ENCODE measurements at regions not wholly inside any gene's neighbourhood (a gene's known extent, or its start where the extent isn't known, plus 50 kb on each side); places are given as distances from the start of the nearest gene placed in this dataset.

DNA sequence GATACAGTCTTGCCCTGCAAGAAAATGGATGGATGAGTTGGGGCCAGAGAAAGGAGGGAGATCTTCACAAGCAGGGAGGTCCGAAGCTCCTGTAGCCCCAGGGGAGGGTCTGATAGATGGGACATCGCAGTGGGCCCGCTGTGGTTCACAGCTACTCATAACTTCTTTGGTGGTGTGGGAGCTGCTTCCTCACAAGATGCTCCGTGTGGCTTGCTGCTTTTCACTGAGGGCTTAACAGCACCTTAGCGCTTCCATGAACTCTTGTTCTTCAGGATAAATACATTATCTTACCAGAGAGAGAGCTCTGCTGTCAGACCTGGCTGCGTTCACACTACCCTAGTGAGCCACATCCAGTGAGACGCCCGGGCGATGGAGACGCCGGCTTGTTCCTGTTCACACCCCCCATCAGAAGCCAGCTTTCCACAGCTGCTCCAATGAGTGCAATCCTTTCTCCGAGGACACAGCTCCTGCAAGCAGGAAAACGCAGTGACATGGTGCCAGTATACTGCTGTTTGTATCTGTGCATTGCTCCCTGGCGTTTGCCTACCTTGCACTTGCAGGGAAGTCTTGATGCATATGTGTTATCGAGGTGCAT, 599.8 kb downstream of the AJAP1 start:
- H3K36me3 Mint-ChIP-seq (ENCODE audit: low read depth): no peaks in the 10 kb centered on the region
- H3K4me3 Mint-ChIP-seq: no peak overlapping the region
- no peak overlapping the region for H3K27ac Mint-ChIP-seq
- DNase-seq (ENCODE audit: low spot score): no peak
- no peaks in the 10 kb centered on the region for H3K4me1 Mint-ChIP-seq (ENCODE audit: low read depth)
- no peaks in the 10 kb centered on the region for H3K27me3 Mint-ChIP-seq (ENCODE audit: insufficient read depth)
- peaks cover 8% of the 10 kb centered on the region for H3K9me3 Mint-ChIP-seq
- intact Hi-C loops (cut with micrococcal nuclease): no loop called here

DNA sequence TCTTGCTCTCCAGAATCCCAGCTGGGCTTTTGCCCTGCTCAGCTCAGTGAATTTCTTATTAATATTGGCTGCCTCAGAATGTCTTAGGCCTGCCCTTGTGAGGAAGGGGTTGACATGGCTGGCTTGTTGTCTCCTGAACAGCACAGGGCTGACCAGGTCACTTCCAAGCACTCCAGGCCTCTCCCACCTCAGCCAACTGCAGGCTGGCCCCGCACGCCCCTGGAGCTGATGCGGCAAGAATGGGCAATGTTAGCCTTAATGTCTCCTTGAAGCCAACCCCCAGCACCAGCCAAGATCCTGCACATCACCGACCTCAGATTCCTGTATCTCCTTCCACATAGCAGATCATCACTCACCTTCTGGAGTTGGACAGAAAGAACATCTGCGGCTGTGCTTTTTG, 598.6 kb downstream of the AJAP1 start:
- Mint-ChIP-seq H3K27ac (no peak overlapping the region), H3K4me1 (ENCODE audit: low read depth) (no peaks in the 10 kb centered on the region), H3K9me3 (no peaks in the 10 kb centered on the region), H3K27me3 (ENCODE audit: insufficient read depth) (no peaks in the 10 kb centered on the region), H3K4me3 (no peak overlapping the region), H3K36me3 (ENCODE audit: low read depth) (no peaks in the 10 kb centered on the region)
- no peak for DNase-seq (ENCODE audit: low spot score)
- intact Hi-C loops (cut with micrococcal nuclease): no loop called here

GRCh38 chr1:5250336-5250735, 595.9 kb downstream of the AJAP1 start:
- no peak overlapping the region for H3K27ac Mint-ChIP-seq
- H3K4me3 Mint-ChIP-seq: no peak overlapping the region
- H3K36me3 Mint-ChIP-seq (ENCODE audit: low read depth): no peaks in the 10 kb centered on the region
- no peaks in the 10 kb centered on the region for H3K4me1 Mint-ChIP-seq (ENCODE audit: low read depth)
- no peak for DNase-seq (ENCODE audit: low spot score)
- no peaks in the 10 kb centered on the region for H3K27me3 Mint-ChIP-seq (ENCODE audit: insufficient read depth)
- no peaks in the 10 kb centered on the region for H3K9me3 Mint-ChIP-seq
- intact Hi-C loops (cut with micrococcal nuclease): no loop called here

GRCh38 chr1:5245348-5245747, 590.9 kb downstream of the AJAP1 start:
- Mint-ChIP-seq H3K27ac (no peak overlapping the region), H3K9me3 (no peaks in the 10 kb centered on the region), H3K27me3 (ENCODE audit: insufficient read depth) (peaks cover 2% of the 10 kb centered on the region), H3K4me3 (no peak overlapping the region), H3K4me1 (ENCODE audit: low read depth) (no peaks in the 10 kb centered on the region), H3K36me3 (ENCODE audit: low read depth) (no peaks in the 10 kb centered on the region)
- intact Hi-C loops (cut with micrococcal nuclease): no loop called here
- DNase-seq (ENCODE audit: low spot score): no peak

- no peaks in the 10 kb centered on the region for H3K9me3 Mint-ChIP-seq
- H3K27me3 Mint-ChIP-seq (ENCODE audit: insufficient read depth): peaks cover 2% of the 10 kb centered on the region
- no peaks in the 10 kb centered on the region for H3K4me1 Mint-ChIP-seq (ENCODE audit: low read depth)
- intact Hi-C loops (cut with micrococcal nuclease): no loop called here
- H3K36me3 Mint-ChIP-seq (ENCODE audit: low read depth): no peaks in the 10 kb centered on the region
- no peak overlapping the region for H3K4me3 Mint-ChIP-seq
- DNase-seq (ENCODE audit: low spot score): no peak
- no peak overlapping the region for H3K27ac Mint-ChIP-seq
Observed at GRCh38 chr1:5244631-5245285, 590.3 kb downstream of the AJAP1 start.

DNA sequence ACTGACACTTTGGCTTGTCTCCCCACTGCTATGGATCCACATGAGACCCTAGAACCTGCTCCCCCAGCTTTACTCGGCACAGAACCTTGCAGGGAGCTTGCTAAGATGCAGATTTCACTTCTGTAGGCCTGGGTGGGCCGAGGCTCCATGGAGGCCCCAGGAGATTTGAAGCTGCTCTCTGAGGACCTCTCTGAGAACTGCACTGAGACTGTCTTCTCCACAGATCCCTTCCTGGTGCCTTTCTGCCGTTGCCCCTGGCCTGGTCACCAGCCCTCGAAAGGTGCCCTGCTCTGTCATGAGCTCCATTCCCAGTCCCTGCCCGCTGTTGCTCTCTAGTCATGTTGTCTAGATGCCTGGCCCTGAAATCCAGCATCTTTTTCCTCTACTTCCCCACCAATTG, 588.4 kb downstream of the AJAP1 start:
- no peaks in the 10 kb centered on the region for H3K4me1 Mint-ChIP-seq (ENCODE audit: low read depth)
- H3K9me3 Mint-ChIP-seq: no peaks in the 10 kb centered on the region
- H3K4me3 Mint-ChIP-seq: no peak overlapping the region
- intact Hi-C loops (cut with micrococcal nuclease): no loop called here
- H3K36me3 Mint-ChIP-seq (ENCODE audit: low read depth): no peaks in the 10 kb centered on the region
- H3K27me3 Mint-ChIP-seq (ENCODE audit: insufficient read depth): peaks cover 2% of the 10 kb centered on the region
- H3K27ac Mint-ChIP-seq: no peak overlapping the region
- DNase-seq (ENCODE audit: low spot score): no peak

GRCh38 chr1:5239911-5240310, 585.5 kb downstream of the AJAP1 start:
- H3K27ac Mint-ChIP-seq: no peak overlapping the region
- no peaks in the 10 kb centered on the region for H3K9me3 Mint-ChIP-seq
- H3K36me3 Mint-ChIP-seq (ENCODE audit: low read depth): no peaks in the 10 kb centered on the region
- H3K27me3 Mint-ChIP-seq (ENCODE audit: insufficient read depth): peaks cover 2% of the 10 kb centered on the region
- H3K4me3 Mint-ChIP-seq: no peak overlapping the region
- H3K4me1 Mint-ChIP-seq (ENCODE audit: low read depth): no peaks in the 10 kb centered on the region
- no peak for DNase-seq (ENCODE audit: low spot score)
- intact Hi-C loops (cut with micrococcal nuclease): no loop called here

- Mint-ChIP-seq H3K27ac (no peak overlapping the region), H3K4me1 (ENCODE audit: low read depth) (no peaks in the 10 kb centered on the region), H3K27me3 (ENCODE audit: insufficient read depth) (peaks cover 2% of the 10 kb centered on the region), H3K4me3 (no peak overlapping the region), H3K36me3 (ENCODE audit: low read depth) (no peaks in the 10 kb centered on the region), H3K9me3 (no peaks in the 10 kb centered on the region)
- DNase-seq (ENCODE audit: low spot score): no peak
- intact Hi-C loops (cut with micrococcal nuclease): no loop called here
Observed at GRCh38 chr1:5238351-5239130, 584.1 kb downstream of the AJAP1 start.

GRCh38 chr1:5235355-5235899, 581.0 kb downstream of the AJAP1 start:
- H3K4me1 Mint-ChIP-seq (ENCODE audit: low read depth): no peaks in the 10 kb centered on the region
- DNase-seq (ENCODE audit: low spot score): no peak
- H3K27ac Mint-ChIP-seq: no peak overlapping the region
- H3K36me3 Mint-ChIP-seq (ENCODE audit: low read depth): no peaks in the 10 kb centered on the region
- H3K27me3 Mint-ChIP-seq (ENCODE audit: insufficient read depth): peaks cover 4% of the 10 kb centered on the region
- intact Hi-C loops (cut with micrococcal nuclease): no loop called here
- H3K9me3 Mint-ChIP-seq: peaks cover 9% of the 10 kb centered on the region
- no peak overlapping the region for H3K4me3 Mint-ChIP-seq

DNA sequence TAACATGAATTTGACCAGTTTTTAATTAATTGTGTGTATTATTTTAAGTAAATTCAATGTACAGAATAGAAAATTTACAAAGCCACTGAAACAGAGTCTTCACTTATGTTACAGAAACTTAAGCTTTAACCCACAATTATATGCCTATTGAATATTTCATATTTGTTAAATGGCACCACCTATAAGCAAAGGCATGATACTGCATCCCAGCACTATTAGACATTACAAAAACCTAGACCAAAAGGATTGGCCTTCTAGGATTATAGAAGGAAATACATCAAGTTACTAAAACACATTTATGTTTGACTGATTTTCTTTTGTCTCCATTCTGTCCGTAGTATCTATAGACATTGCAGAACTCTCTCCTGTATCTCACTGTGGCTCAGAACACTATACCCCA, 578.1 kb downstream of the AJAP1 start:
- no peak overlapping the region for H3K27ac Mint-ChIP-seq
- no peaks in the 10 kb centered on the region for H3K4me1 Mint-ChIP-seq (ENCODE audit: low read depth)
- no peak for DNase-seq (ENCODE audit: low spot score)
- H3K4me3 Mint-ChIP-seq: no peak overlapping the region
- H3K36me3 Mint-ChIP-seq (ENCODE audit: low read depth): no peaks in the 10 kb centered on the region
- H3K9me3 Mint-ChIP-seq: peaks cover 9% of the 10 kb centered on the region
- H3K27me3 Mint-ChIP-seq (ENCODE audit: insufficient read depth): peaks cover 4% of the 10 kb centered on the region
- intact Hi-C loops (cut with micrococcal nuclease): no loop called here

GRCh38 chr1:5231541-5232315, 577.3 kb downstream of the AJAP1 start:
- H3K4me1 Mint-ChIP-seq (ENCODE audit: low read depth): no peaks in the 10 kb centered on the region
- no peaks in the 10 kb centered on the region for H3K36me3 Mint-ChIP-seq (ENCODE audit: low read depth)
- peaks cover 9% of the 10 kb centered on the region for H3K9me3 Mint-ChIP-seq
- H3K4me3 Mint-ChIP-seq: no peak overlapping the region
- H3K27me3 Mint-ChIP-seq (ENCODE audit: insufficient read depth): peaks cover 4% of the 10 kb centered on the region
- intact Hi-C loops (cut with micrococcal nuclease): no loop called here
- no peak overlapping the region for H3K27ac Mint-ChIP-seq
- no peak for DNase-seq (ENCODE audit: low spot score)

GRCh38 chr1:5227114-5227513, 572.7 kb downstream of the AJAP1 start:
- H3K4me3 Mint-ChIP-seq: no peak overlapping the region
- no peak overlapping the region for H3K27ac Mint-ChIP-seq
- intact Hi-C loops (cut with micrococcal nuclease): no loop called here
- DNase-seq (ENCODE audit: low spot score): no peak
- H3K4me1 Mint-ChIP-seq (ENCODE audit: low read depth): no peaks in the 10 kb centered on the region
- no peaks in the 10 kb centered on the region for H3K36me3 Mint-ChIP-seq (ENCODE audit: low read depth)
- H3K27me3 Mint-ChIP-seq (ENCODE audit: insufficient read depth): peaks cover 7% of the 10 kb centered on the region
- no peaks in the 10 kb centered on the region for H3K9me3 Mint-ChIP-seq
